Neural cell (in vitro differentiated cells): ENCODE measurements at regions not wholly inside any gene's neighbourhood (a gene's known extent, or its start where the extent isn't known, plus 50 kb on each side); places are given as distances from the start of the nearest gene placed in this dataset.

Experiments used
- H2AFZ ChIP-seq: fragments of 200-600, 300-800 bp; sonication (generic), shearing (Covaris generic); 2 replicates; pipeline ENCODE4 v1.6.0; 2014; ENCODE audit warnings: low read depth, mild to moderate bottlenecking, antibody characterized with exemption, low read length, moderate library complexity
- H3F3A ChIP-seq: fragments of 200-600 bp; shearing (Covaris generic); 2 replicates; pipeline ENCODE4 v1.6.1; 2016; ENCODE audit warnings: mild to moderate bottlenecking, moderate library complexity, mixed read lengths, antibody characterized with exemption, low read length; ENCODE audit not compliant: insufficient read depth, poor library complexity, severe bottlenecking
- H3K27ac ChIP-seq: fragments of 200-600, 300-800 bp; sonication (generic), shearing (Covaris generic); 2 replicates; pipeline ENCODE4 v1.5.1; 2014; ENCODE audit warnings: mild to moderate bottlenecking, low read length, moderate library complexity
- H3K27me3 ChIP-seq: fragments of 300-800, 200-600 bp; sonication (generic), shearing (Covaris generic); 2 replicates; pipeline ENCODE4 v1.6.0; 2014; ENCODE audit warnings: mild to moderate bottlenecking, low read depth, low read length, moderate library complexity; ENCODE audit not compliant: insufficient read depth
- H3K36me3 ChIP-seq: fragments of 300-800, 200-600 bp; sonication (generic), shearing (Covaris generic); 2 replicates; pipeline ENCODE4 v1.5.1; 2014; ENCODE audit warnings: mild to moderate bottlenecking, antibody characterized with exemption, low read length, moderate library complexity; ENCODE audit not compliant: insufficient read depth
- H3K4me2 ChIP-seq: fragments of 300-800, 200-600 bp; sonication (generic), shearing (Covaris generic); 2 replicates; pipeline ENCODE4 v1.6.0; 2014; ENCODE audit warnings: mild to moderate bottlenecking, low read length
- H3K4me3 ChIP-seq: fragments of 300-800, 200-600 bp; sonication (generic), shearing (Covaris generic); 2 replicates; pipeline ENCODE4 v1.5.1; 2014; ENCODE audit warnings: mild to moderate bottlenecking, low read length, moderate library complexity
- H3K79me2 ChIP-seq: fragments of 200-600 bp; shearing (Covaris generic); replicated peaks from 2 replicates; pipeline ENCODE4 v1.6.0; 2014; ENCODE audit warnings: mild to moderate bottlenecking, low read length, moderate library complexity; ENCODE audit not compliant: insufficient read depth
- H3K9ac ChIP-seq: fragments of 300-800, 200-600 bp; sonication (generic), shearing (Covaris generic); 2 replicates; pipeline ENCODE4 v1.6.1; 2016; ENCODE audit warnings: mild to moderate bottlenecking, low read length, mixed read lengths
- H3K9me2 ChIP-seq: fragments of 200-600 bp; shearing (Covaris generic); 2 replicates; pipeline ENCODE4 v1.6.1; 2016; ENCODE audit warnings: mild to moderate bottlenecking, low read length, mixed read lengths; ENCODE audit not compliant: insufficient read depth
- H3K9me3 ChIP-seq: fragments of 200-600, 300-800 bp; sonication (generic), shearing (Covaris generic); 2 replicates; pipeline ENCODE4 v1.6.1; 2016; ENCODE audit warnings: mild to moderate bottlenecking, mixed run types, low read length, moderate library complexity, mixed read lengths
- H4K20me1 ChIP-seq: fragments of 200-600 bp; shearing (Covaris generic); 2 replicates; pipeline ENCODE4 v1.6.1; 2016; ENCODE audit warnings: mild to moderate bottlenecking, mixed run types; ENCODE audit not compliant: insufficient read depth
- CTCF ChIP-seq: fragments of 450-650 bp; IDR thresholded peaks from 2 replicates; pipeline ENCODE4 v1.5.1; 2014; ENCODE audit warnings: antibody characterized with exemption, mild to moderate bottlenecking, moderate library complexity; ENCODE audit not compliant: poor library complexity, severe bottlenecking
- EP300 ChIP-seq: fragments of 450-650 bp; conservative IDR thresholded peaks from 2 replicates; pipeline ENCODE4 v1.6.1; 2014; ENCODE audit warnings: antibody characterized with exemption, mild to moderate bottlenecking, moderate library complexity; ENCODE audit not compliant: poor library complexity, severe bottlenecking
- EZH2 ChIP-seq: fragments of 200-600, 300-800 bp; shearing (Covaris generic), sonication (generic); IDR thresholded peaks from 2 replicates; pipeline ENCODE4 v1.6.1; 2014; ENCODE audit warnings: antibody characterized with exemption, low read length, borderline replicate concordance, mild to moderate bottlenecking; ENCODE audit not compliant: insufficient read depth, poor library complexity, severe bottlenecking
- MXI1 ChIP-seq: fragments of 450-650 bp; conservative IDR thresholded peaks from 2 replicates; pipeline ENCODE4 v1.6.1; 2014; ENCODE audit warnings: antibody characterized with exemption, mild to moderate bottlenecking; ENCODE audit not compliant: poor library complexity, severe bottlenecking
- POLR2AphosphoS5 ChIP-seq: IDR thresholded peaks from 2 replicates; pipeline ENCODE4 v1.6.1; 2012
- RAD21 ChIP-seq: fragments of 450-650 bp; conservative IDR thresholded peaks from 2 replicates; pipeline ENCODE4 v1.6.1; 2014; ENCODE audit warnings: antibody characterized with exemption, mild to moderate bottlenecking, moderate library complexity
- REST ChIP-seq: IDR thresholded peaks from 2 replicates; pipeline ENCODE4 v1.6.1; 2012; ENCODE audit warnings: borderline replicate concordance
- SMC3 ChIP-seq: fragments of 450-650 bp; conservative IDR thresholded peaks from 2 replicates; pipeline ENCODE4 v1.6.1; 2014; ENCODE audit warnings: antibody characterized with exemption, mild to moderate bottlenecking, moderate library complexity; ENCODE audit not compliant: poor library complexity
- TAF1 ChIP-seq: IDR thresholded peaks from 2 replicates; pipeline ENCODE4 v1.6.1; 2012; ENCODE audit warnings: low read depth

- H3K9ac ChIP-seq, result no peak overlapping the region
- no peaks in the 10 kb centered on the region for H3K9me2 ChIP-seq
- H4K20me1 ChIP-seq, result no peaks in the 10 kb centered on the region
- peak overlapping the region; percentile 24 for H3K27ac ChIP-seq
- H3F3A ChIP-seq, result no peaks in the 10 kb centered on the region
- no peaks in the 10 kb centered on the region for H3K27me3 ChIP-seq
- H3K36me3 ChIP-seq, result no peaks in the 10 kb centered on the region
- H3K4me2 ChIP-seq, result peak overlapping the region; percentile 46
- peak overlapping the region; percentile 36 for H3K4me3 ChIP-seq
- no peaks in the 10 kb centered on the region for H3K79me2 ChIP-seq
- no peak overlapping the region for H2AFZ ChIP-seq
- no peak for TF ChIP-seq TAF1
- TF ChIP-seq SMC3, result peak; percentile 25
- TF ChIP-seq EP300, result peak; percentile 29
- no peaks in the 10 kb centered on the region for H3K9me3 ChIP-seq
These were observed 254.4 kb upstream of the KLF14 start for GRCh38 chr7:130988443-130988842.

GRCh38 chr7:130989101-130989795 lies 255.2 kb upstream of the KLF14 start:
- no peaks in the 10 kb centered on the region for H3K36me3 ChIP-seq
- no peaks in the 10 kb centered on the region for H4K20me1 ChIP-seq
- H3K9ac ChIP-seq, result no peak overlapping the region
- no peaks in the 10 kb centered on the region for H3K9me2 ChIP-seq
- no peak overlapping the region for H2AFZ ChIP-seq
- no peaks in the 10 kb centered on the region for H3K27me3 ChIP-seq
- TF ChIP-seq TAF1 (no peak), CTCF (no peak), REST (no peak), RAD21 (no peak), EZH2 (no peak), EP300 (no peak), POLR2AphosphoS5 (no peak), SMC3 (no peak), MXI1 (no peak)
- H3K9me3 ChIP-seq, result no peaks in the 10 kb centered on the region
- H3F3A ChIP-seq, result no peaks in the 10 kb centered on the region
- no peak overlapping the region for H3K4me2 ChIP-seq
- H3K27ac ChIP-seq, result no peak overlapping the region
- no peaks in the 10 kb centered on the region for H3K79me2 ChIP-seq
- H3K4me3 ChIP-seq, result no peak overlapping the region
